H1 (cell line): ENCODE measurements at regions not wholly inside any gene's neighbourhood (a gene's known extent, or its start where the extent isn't known, plus 50 kb on each side); places are given as distances from the start of the nearest gene placed in this dataset.

Experiments used
- CTCF ChIA-PET: fragments of 300-600 bp; sonication (Branson Sonifier 250); formaldehyde crosslinking; loops from one replicate; lab custom pipeline; 2021; ENCODE audit not compliant: partially characterized antibody; lab: Charles Lee
- POLR2A ChIA-PET: fragments of 300-600 bp; sonication (Branson Sonifier 250); formaldehyde crosslinking; loops from one replicate; lab custom pipeline; 2021; ENCODE audit warnings: inconsistent platforms; ENCODE audit not compliant: partially characterized antibody; lab: Charles Lee
- DNase-seq, 2 experiments: peaks; one replicate each; pipeline versions ENCODE4 v3.0.0 to v3.0.0-alpha.2; 2010 to 2022; ENCODE audit warnings: low spot score in 2 of 2, low read depth in 1 of 2, mixed read lengths in 1 of 2
- FAIRE-seq: peaks from 2 replicates; lab custom pipeline; 2011; peaks lifted over from hg19 to GRCh38; lab: Jason Lieb, UNC
- H2AFZ ChIP-seq: 2 replicates; pipeline ENCODE4 v1.8.1; 2012; ENCODE audit warnings: low read length, inconsistent platforms
- H2AK5ac ChIP-seq: 2 replicates; pipeline ENCODE4 v1.6.1; 2013; ENCODE audit warnings: low read depth, low read length
- H2BK120ac ChIP-seq: replicated peaks from 2 replicates; pipeline ENCODE3; 2013; ENCODE audit warnings: low read depth, low read length, inconsistent platforms
- H2BK12ac ChIP-seq: 2 replicates; pipeline ENCODE4 v1.6.1; 2013; ENCODE audit warnings: low read depth, low read length
- H2BK15ac ChIP-seq: 2 replicates; pipeline ENCODE4 v1.6.1; 2013; ENCODE audit warnings: low read length
- H2BK20ac ChIP-seq: 2 replicates; pipeline ENCODE4 v1.6.1; 2013; ENCODE audit warnings: low read length
- H2BK5ac ChIP-seq: 2 replicates; pipeline ENCODE4 v1.6.1; 2013; ENCODE audit warnings: low read depth, low read length
- H3K14ac ChIP-seq: 2 replicates; pipeline ENCODE4 v1.6.1; 2013; ENCODE audit warnings: inconsistent platforms; ENCODE audit not compliant: insufficient read length
- H3K18ac ChIP-seq: 2 replicates; pipeline ENCODE4 v1.6.1; 2013; ENCODE audit warnings: low read length; ENCODE audit errors: extremely low read depth
- H3K23ac ChIP-seq: 2 replicates; pipeline ENCODE4 v1.6.1; 2013; ENCODE audit warnings: inconsistent platforms; ENCODE audit not compliant: insufficient read length
- H3K23me2 ChIP-seq: 2 replicates; pipeline ENCODE4 v1.6.1; 2013; ENCODE audit warnings: low read depth, low read length
- H3K27ac ChIP-seq: 2 replicates; pipeline ENCODE4 v1.6.1; 2011; ENCODE audit warnings: low read depth, low read length, inconsistent platforms
- H3K27me3 ChIP-seq, 4 experiments: replicated peaks in 1 of 4; 1 replicate in 1 of 4; 2 replicates in 3 of 4; pipeline versions ENCODE4 v1.6.1 to v1.8.1; 2011 to 2013; ENCODE audit warnings: low read length in 3 of 4, mild to moderate bottlenecking in 3 of 4, inconsistent platforms in 2 of 4, mixed read lengths in 2 of 4, moderate library complexity in 1 of 4; ENCODE audit not compliant: control insufficient read depth in 3 of 4, insufficient read depth in 3 of 4; ENCODE audit errors: extremely low read depth in 1 of 4
- H3K36me3 ChIP-seq, 4 experiments: 2 replicates each; pipeline versions ENCODE4 v1.6.1 to v1.8.1; 2011 to 2013; ENCODE audit warnings: mild to moderate bottlenecking in 4 of 4, low read length in 3 of 4, moderate library complexity in 2 of 4, control low read depth in 1 of 4, inconsistent platforms in 1 of 4; ENCODE audit not compliant: insufficient read depth in 4 of 4, control insufficient read depth in 2 of 4
- H3K4ac ChIP-seq: replicated peaks from 2 replicates; pipeline ENCODE3; 2013; ENCODE audit warnings: low read length, low read depth, mixed read lengths, inconsistent platforms; ENCODE audit not compliant: insufficient read length
- H3K4me1 ChIP-seq, 4 experiments: replicated peaks in 1 of 4; 1 replicate in 1 of 4; 2 replicates in 3 of 4; pipeline versions ENCODE4 v1.6.1 to v1.8.1; 2011 to 2013; ENCODE audit warnings: low read length in 3 of 4, inconsistent platforms in 2 of 4, mixed read lengths in 1 of 4; ENCODE audit not compliant: insufficient read depth in 4 of 4, control insufficient read depth in 3 of 4
- H3K4me2 ChIP-seq, 2 experiments: 2 replicates each; pipeline versions ENCODE4 v1.6.1 to v1.8.1; 2011 to 2013; ENCODE audit warnings: low read depth in 2 of 2, low read length in 2 of 2, control low read depth in 1 of 2, inconsistent platforms in 1 of 2, mild to moderate bottlenecking in 1 of 2; ENCODE audit not compliant: insufficient read depth in 1 of 2
- H3K4me3 ChIP-seq, 4 experiments: fragments of 200-600, 300-600 bp in 1 of 4; sonication (generic), shearing (Covaris generic), sonication (Bioruptor Twin) in 1 of 4; 2 replicates each; pipeline versions ENCODE4 v1.5.1 to v1.8.1; 2011 to 2016; ENCODE audit warnings: low read length in 4 of 4, low read depth in 3 of 4, control low read depth in 2 of 4, inconsistent platforms in 2 of 4, mild to moderate bottlenecking in 2 of 4, mixed read lengths in 1 of 4, moderate library complexity in 1 of 4; ENCODE audit not compliant: insufficient read depth in 2 of 4; ENCODE audit errors: extremely low read depth in 1 of 4
- H3K56ac ChIP-seq: replicated peaks from 2 replicates; pipeline ENCODE3; 2013; ENCODE audit warnings: low read depth, mild to moderate bottlenecking, mixed read lengths, low read length, inconsistent platforms; ENCODE audit not compliant: insufficient read length
- H3K79me1 ChIP-seq: 2 replicates; pipeline ENCODE4 v1.6.1; 2013; ENCODE audit warnings: low read depth, low read length, control low read depth
- H3K79me2 ChIP-seq, 2 experiments: 2 replicates each; pipeline versions ENCODE4 v1.6.1 to v1.8.1; 2012 to 2013; ENCODE audit warnings: low read length in 2 of 2, mild to moderate bottlenecking in 2 of 2, inconsistent platforms in 1 of 2; ENCODE audit not compliant: insufficient read depth in 2 of 2, control insufficient read depth in 1 of 2
- H3K9ac ChIP-seq, 4 experiments: replicated peaks in 1 of 4; 1 replicate in 1 of 4; 2 replicates in 3 of 4; pipeline versions ENCODE4 v1.6.1 to v1.8.1; 2011 to 2013; ENCODE audit warnings: low read depth in 3 of 4, low read length in 3 of 4, control low read depth in 2 of 4, mild to moderate bottlenecking in 2 of 4, moderate library complexity in 2 of 4, inconsistent platforms in 1 of 4; ENCODE audit errors: extremely low read depth in 1 of 4
- H3K9me3 ChIP-seq, 2 experiments: 2 replicates each; pipeline versions ENCODE4 v1.6.1 to v1.8.1; 2012 to 2013; ENCODE audit warnings: mild to moderate bottlenecking in 2 of 2, moderate library complexity in 2 of 2, control low read depth in 1 of 2, inconsistent platforms in 1 of 2, low read depth in 1 of 2, low read length in 1 of 2, mixed read lengths in 1 of 2; ENCODE audit not compliant: insufficient read depth in 2 of 2
- H4K20me1 ChIP-seq, 2 experiments: replicated peaks in 1 of 2; 2 replicates each; pipeline versions ENCODE3 to v1.8.1; 2011 to 2013; ENCODE audit warnings: inconsistent platforms in 2 of 2, low read length in 2 of 2, mild to moderate bottlenecking in 1 of 2; ENCODE audit not compliant: insufficient read depth in 2 of 2, control insufficient read depth in 1 of 2
- H4K5ac ChIP-seq: 2 replicates; pipeline ENCODE4 v1.6.1; 2013; ENCODE audit warnings: low read length, low read depth, mixed read lengths, inconsistent platforms; ENCODE audit not compliant: insufficient read length
- H4K8ac ChIP-seq: 2 replicates; pipeline ENCODE4 v1.8.0; 2013; ENCODE audit warnings: mild to moderate bottlenecking, moderate library complexity, low read length, inconsistent platforms; ENCODE audit not compliant: insufficient read depth; ENCODE audit errors: extremely low read depth
- H4K91ac ChIP-seq: replicated peaks from 2 replicates; pipeline ENCODE3; 2013; ENCODE audit warnings: low read length, mixed read lengths, inconsistent platforms; ENCODE audit not compliant: insufficient read length
- ATF3 ChIP-seq: IDR thresholded peaks from 2 replicates; pipeline ENCODE4 v1.6.1; 2011; ENCODE audit warnings: low read depth, mild to moderate bottlenecking, low read length; ENCODE audit not compliant: insufficient read depth
- CEBPB ChIP-seq: IDR thresholded peaks from 2 replicates; pipeline ENCODE4 v1.6.1; 2012; ENCODE audit warnings: low read depth, low read length
- CTBP2 ChIP-seq: IDR thresholded peaks from 2 replicates; pipeline ENCODE4 v1.7.0; 2011; ENCODE audit warnings: borderline replicate concordance, mild to moderate bottlenecking, moderate library complexity, mixed read lengths, low read length; ENCODE audit not compliant: insufficient read depth, insufficient read length
- HDAC6 ChIP-seq: IDR thresholded peaks from one replicate; pipeline ENCODE4 v1.7.1; 2012; ENCODE audit warnings: low read depth, mild to moderate bottlenecking, inconsistent platforms, low read length, moderate library complexity
- JUN ChIP-seq: IDR thresholded peaks from 2 replicates; pipeline ENCODE4 v1.6.1; 2011; ENCODE audit warnings: low read depth, mild to moderate bottlenecking, improper control_type of control experiment, low read length
- KDM4A ChIP-seq: IDR thresholded peaks from one replicate; pipeline ENCODE4 v1.7.1; 2012; ENCODE audit warnings: low read depth, mild to moderate bottlenecking, moderate library complexity, low read length, inconsistent platforms; ENCODE audit not compliant: severe bottlenecking
- NRF1 ChIP-seq: IDR thresholded peaks from 2 replicates; pipeline ENCODE4 v1.6.1; 2011; ENCODE audit warnings: mild to moderate bottlenecking, low read depth, low read length, improper control_type of control experiment
- PHF8 ChIP-seq: fragments of 200-600 bp; sonication (generic); conservative IDR thresholded peaks from 2 replicates; pipeline ENCODE4 v1.7.1; 2012; ENCODE audit warnings: low read depth, mild to moderate bottlenecking, inconsistent platforms, low read length, moderate library complexity
- SP1 ChIP-seq: IDR thresholded peaks from 2 replicates; pipeline ENCODE4 v1.6.1; 2011; ENCODE audit warnings: low read depth, low read length
- TAF7 ChIP-seq: optimal IDR thresholded peaks from 2 replicates; pipeline ENCODE3; 2011; ENCODE audit warnings: low read depth, mild to moderate bottlenecking, inconsistent platforms, low read length, moderate library complexity, borderline replicate concordance
- WGBS, 2 experiments: shearing (Covaris generic) in 1 of 2; methylation state at CpG; one replicate each; pipeline versions ENCODE4 v1.1.6 to v1.1.7; 2013 to 2015; ENCODE audit warnings: low lambda C conversion rate in 2 of 2, mixed read lengths in 2 of 2, inconsistent platforms in 1 of 2, low coverage in 1 of 2, missing lambda C conversion rate in 1 of 2; ENCODE audit not compliant: insufficient replicate concordance in 2 of 2, insufficient coverage in 1 of 2, insufficient read length in 1 of 2; ENCODE audit errors: extremely low coverage in 1 of 2, missing lambda C conversion rate in 1 of 2; 5-methylcytosine and 5-hydroxymethylcytosine counted together

- no peak for FAIRE-seq
- H2BK120ac ChIP-seq: no peak overlapping the region
- H4K5ac ChIP-seq: no peak overlapping the region
- peak overlapping the region; percentile 45; the same call in 1 of the 2 replicates for H2BK12ac ChIP-seq
- POLR2A ChIA-PET: no interaction called here
- no peak overlapping the region for H3K4ac ChIP-seq
- DNase-seq: no peak
- CTCF ChIA-PET: interaction anchor here (0.6 to 1.1 kb wide), 2 partner anchors 8 to 145 kb away, joined by 3 read pairs; no protein-coding TSS in a partner anchor
- H3K14ac ChIP-seq: no peak overlapping the region
- no peak overlapping the region for H2BK5ac ChIP-seq
- peaks cover 0 to 7% (median 1%) of the 10 kb centered on the region in 4 experiments; a peak in 5 of 7 replicates for H3K4me1 ChIP-seq
- no peak overlapping the region for H3K56ac ChIP-seq
- H2BK15ac ChIP-seq: no peak overlapping the region
- H3K79me2 ChIP-seq: no peaks in the 10 kb centered on the region
- H3K27ac ChIP-seq: no peak overlapping the region
- 0 out of 2 replicates have a peak overlapping the region, but pooled peaks have one; percentile 72 for H3K18ac ChIP-seq
- no peak overlapping the region for H4K8ac ChIP-seq
- no peak overlapping the region for H3K4me3 ChIP-seq
- H3K9me3 ChIP-seq: peaks cover 11 to 19% of the 10 kb centered on the region in 2 experiments
- H3K4me2 ChIP-seq: no peak overlapping the region
- H3K79me1 ChIP-seq: no peaks in the 10 kb centered on the region
- H4K20me1 ChIP-seq: no peaks in the 10 kb centered on the region
- 82% methylated on average over 7 of the region's 7 CpGs; no CpG with 5 or more reads in 1 of the 2 experiments for WGBS, 2 experiments
- peak overlapping the region; percentile 92; the same call in 1 of the 2 replicates for H2BK20ac ChIP-seq
- H3K36me3 ChIP-seq: peaks cover 0 to 6% (median 0%) of the 10 kb centered on the region in 4 experiments; a peak in 2 of 8 replicates
- H2AK5ac ChIP-seq: peak overlapping the region; percentile 54; the same call in 1 of the 2 replicates
- no peak overlapping the region for H2AFZ ChIP-seq
- no peak overlapping the region for H4K91ac ChIP-seq
- H3K23me2 ChIP-seq: no peaks in the 10 kb centered on the region
- no peak overlapping the region for H3K9ac ChIP-seq
- H3K23ac ChIP-seq: no peak overlapping the region
- peaks cover 0 to 2% (median 0%) of the 10 kb centered on the region in 4 experiments; a peak in 1 of 7 replicates for H3K27me3 ChIP-seq
- no peak for TF ChIP-seq PHF8
- no peak for TF ChIP-seq JUN
- no peak for TF ChIP-seq KDM4A
- TF ChIP-seq TAF7: no peak
- TF ChIP-seq HDAC6: no peak
- no peak for TF ChIP-seq CEBPB
- TF ChIP-seq ATF3: no peak
- TF ChIP-seq SP1: no peak
- TF ChIP-seq CTBP2: no peak
- TF ChIP-seq NRF1: no peak
These were observed 105.9 kb upstream of the LHX5 start for GRCh38 chr12:113577464-113578129.
